GM12801 (cell line): ENCODE measurements at regions not wholly inside any gene's neighbourhood (a gene's known extent, or its start where the extent isn't known, plus 50 kb on each side); places are given as distances from the start of the nearest gene placed in this dataset.

Experiments
- TF ChIP-seq, protein P1 (sequence below): IDR thresholded peaks from one replicate; pipeline ENCODE4 v1.5.1; 2011; ENCODE audit warnings: control low read depth; ENCODE audit not compliant: insufficient read length; ENCODE audit errors: extremely low read depth

DNA sequence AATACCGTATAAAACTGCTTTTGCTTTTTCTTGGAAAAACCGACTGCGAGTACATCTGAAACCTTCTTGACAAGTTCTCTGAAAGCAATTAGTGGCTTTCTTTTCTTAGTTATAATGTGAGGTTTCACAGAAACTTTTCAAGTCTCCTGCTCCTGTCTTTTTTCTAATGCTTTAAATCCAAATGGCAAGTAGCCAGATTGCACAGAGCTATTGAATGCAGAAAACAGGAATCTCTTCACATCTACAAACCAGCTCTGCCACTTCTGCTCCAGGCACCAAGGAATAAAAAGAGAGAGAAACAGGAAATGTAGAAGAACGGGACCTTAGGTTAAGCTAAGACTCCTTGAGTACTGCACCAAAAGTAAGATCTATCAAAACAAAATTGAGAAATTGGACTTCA lies 267.3 kb upstream of the TET2 start:
- TF ChIP-seq, protein P1, sequence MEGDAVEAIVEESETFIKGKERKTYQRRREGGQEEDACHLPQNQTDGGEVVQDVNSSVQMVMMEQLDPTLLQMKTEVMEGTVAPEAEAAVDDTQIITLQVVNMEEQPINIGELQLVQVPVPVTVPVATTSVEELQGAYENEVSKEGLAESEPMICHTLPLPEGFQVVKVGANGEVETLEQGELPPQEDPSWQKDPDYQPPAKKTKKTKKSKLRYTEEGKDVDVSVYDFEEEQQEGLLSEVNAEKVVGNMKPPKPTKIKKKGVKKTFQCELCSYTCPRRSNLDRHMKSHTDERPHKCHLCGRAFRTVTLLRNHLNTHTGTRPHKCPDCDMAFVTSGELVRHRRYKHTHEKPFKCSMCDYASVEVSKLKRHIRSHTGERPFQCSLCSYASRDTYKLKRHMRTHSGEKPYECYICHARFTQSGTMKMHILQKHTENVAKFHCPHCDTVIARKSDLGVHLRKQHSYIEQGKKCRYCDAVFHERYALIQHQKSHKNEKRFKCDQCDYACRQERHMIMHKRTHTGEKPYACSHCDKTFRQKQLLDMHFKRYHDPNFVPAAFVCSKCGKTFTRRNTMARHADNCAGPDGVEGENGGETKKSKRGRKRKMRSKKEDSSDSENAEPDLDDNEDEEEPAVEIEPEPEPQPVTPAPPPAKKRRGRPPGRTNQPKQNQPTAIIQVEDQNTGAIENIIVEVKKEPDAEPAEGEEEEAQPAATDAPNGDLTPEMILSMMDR: no peak

DNA sequence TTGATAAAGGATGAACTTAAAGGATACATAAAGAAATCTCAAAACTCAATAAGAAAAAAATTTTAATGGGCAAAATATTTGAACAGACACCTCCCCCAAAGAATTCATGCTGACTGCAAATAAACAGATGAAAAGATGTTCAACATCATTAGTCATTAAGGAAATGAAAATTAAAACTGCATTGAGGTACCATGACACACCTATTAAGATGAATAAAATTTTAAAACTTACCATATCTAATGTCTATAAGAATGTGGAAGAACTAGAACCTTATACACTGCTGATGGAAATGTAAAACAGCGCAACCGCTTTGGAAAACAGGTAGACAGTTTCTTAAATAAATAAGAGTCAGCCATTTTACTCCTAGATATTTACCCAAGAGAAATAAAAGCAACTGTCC lies 266.8 kb upstream of the TET2 start:
- TF ChIP-seq, protein P1: no peak

DNA sequence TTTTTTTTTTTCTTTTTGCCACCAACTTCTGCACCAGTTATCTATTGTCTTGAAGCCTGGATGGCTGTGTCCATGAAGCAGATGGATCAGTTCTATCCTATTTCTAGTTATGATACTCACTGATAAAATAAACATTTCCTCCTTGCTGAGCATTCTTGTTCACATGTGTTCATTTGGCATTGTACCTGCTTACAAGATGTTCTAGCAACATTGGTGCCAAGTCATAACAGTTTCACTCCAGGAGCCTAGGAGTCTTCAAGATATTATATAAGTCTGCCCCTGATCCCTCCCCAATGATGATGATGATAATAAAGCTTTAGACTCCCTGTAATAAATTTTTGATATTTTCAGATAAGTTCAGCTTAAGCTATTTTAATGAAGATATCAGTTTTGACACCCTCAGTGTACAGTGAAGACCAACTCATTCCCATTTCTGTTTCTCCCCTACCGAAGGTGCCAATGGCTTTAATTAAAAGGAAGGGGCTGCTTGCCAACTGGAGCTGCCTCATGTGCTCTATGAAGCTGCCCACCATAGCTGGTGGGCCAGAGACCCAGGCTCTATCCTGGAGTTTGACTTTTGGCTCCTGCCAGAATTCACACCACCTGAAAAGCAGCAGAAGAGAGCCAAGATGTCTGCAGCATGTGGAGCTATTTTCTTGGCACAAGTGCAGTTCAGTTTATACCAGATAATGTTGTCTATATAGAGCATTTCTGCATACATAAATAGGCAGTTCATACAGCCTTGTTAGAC lies 265.4 kb upstream of the TET2 start:
- TF ChIP-seq, protein P1: no peak

DNA sequence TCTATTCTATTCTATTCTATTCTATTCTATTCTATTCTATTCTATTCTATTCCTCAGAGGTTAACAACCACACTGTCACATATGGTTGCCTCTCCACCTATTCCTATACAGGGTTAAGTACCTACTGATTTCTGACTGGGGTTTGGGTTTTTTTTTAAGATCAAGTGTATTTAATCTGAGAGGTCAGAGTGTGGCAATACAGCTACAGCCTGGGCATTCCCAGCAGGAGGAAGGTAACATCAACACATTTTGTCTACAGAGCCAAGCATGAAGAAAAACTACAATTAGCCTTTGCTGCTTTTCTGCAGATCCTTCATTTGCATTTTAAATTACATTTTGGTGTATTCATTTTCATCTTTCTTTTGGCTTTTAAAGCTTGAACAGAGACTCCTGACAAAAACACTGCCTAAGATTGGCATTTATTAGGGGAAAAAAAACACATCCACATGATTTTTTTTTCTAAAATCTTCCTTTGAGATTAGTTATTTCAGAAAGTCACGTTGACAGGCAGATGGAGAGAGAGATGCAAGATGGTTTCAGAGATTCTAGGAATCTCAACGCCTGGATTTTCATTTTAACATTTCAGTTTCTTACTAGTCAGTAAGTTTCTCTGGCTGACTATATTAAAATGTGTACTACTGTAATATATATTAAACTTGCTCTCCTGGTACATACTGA lies 255.9 kb upstream of the TET2 start:
- TF ChIP-seq, protein P1: no peak

DNA sequence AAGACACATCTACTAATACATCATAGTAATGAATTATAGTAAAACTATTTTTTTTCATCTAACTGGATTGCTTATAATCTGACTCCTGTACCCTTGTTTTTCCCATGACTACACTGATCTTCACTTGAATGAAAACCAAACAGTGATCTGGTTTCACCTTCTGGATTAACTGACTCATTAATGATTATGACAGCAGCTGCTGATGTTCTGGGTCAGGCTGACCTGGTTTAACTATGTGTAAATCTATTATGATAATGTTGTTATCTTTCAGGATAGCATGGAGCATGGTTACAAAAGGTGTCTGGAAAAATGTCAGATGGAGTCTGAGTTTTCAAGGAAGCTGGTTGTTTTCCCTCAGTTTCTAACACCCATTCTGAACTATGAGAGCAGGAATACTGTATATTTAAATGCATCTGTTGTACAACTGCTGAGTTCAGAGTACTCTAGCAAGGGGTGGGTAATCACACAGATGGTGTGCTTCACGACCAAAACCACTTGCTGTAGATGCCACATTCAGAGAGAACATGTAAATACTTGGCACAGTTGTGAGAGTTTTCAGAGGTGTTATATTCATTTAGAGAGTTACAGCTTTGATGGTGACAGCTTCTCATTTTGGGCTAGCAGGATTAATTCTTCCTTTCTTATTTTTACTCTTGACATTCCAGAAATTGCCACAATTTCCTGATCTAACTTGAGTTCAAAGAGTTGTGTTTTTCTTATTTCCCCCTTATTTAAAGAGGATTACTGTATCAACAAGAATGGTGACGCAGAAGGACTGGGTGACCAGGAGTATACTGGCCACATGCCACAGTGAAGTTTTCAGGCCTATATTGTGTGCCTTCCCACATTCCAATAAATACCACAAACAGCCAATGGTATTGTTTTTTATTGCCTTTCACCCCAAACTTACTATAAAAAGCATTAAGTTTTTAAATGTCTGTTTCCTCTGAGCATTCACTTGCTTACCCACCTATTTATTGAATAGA lies 249.7 kb upstream of the TET2 start:
- TF ChIP-seq, protein P1: no peak

DNA sequence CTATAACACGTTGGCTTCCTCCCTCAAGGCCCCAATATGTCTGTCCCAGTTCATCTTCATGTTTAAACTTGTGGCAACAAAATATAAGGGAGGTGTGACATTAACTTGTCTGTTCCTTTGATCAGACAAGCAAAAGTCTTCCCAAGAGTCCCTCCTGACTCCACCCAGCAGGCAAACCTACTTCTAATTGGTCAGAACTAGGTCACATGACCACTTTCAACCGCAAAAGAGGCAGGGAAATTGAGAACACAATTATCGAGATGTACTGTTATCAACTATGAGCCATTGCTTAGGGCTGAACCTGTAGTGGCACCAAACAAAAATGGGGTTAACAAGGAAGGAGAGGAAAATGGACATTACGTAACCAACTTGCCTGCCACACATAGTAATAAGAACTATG lies 246.8 kb upstream of the TET2 start:
- TF ChIP-seq, protein P1: no peak

DNA sequence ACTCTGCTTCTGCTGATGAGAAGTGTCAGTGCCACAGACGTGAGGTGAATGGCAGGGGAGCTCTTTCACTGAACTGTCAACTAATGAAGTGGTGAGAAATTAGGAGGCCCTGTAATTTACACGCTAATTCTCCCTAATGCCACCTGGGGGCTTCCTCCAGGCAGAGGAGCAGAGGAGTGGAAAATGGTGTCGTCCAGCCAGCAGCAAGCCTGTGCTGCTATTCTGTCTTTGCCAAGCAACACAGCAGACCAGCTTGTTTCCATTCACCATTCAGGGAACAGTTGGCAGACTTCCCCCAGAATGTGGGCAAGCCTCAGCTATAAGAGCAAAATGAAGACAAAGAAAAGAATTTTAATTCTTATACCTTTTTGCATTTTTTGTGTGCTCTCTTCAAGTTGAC lies 245.2 kb upstream of the TET2 start:
- TF ChIP-seq, protein P1: no peak
